ENCODE measurements at regions not wholly inside any gene's neighbourhood (a gene's known extent, or its start where the extent isn't known, plus 50 kb on each side); places are given as distances from the start of the nearest gene placed in this dataset.

- DNase-seq (ENCODE audit: low read depth in 2 of 3, low spot score in 2 of 3), result no peak
Measured at GRCh38 chr7:42858570-42858969, 53.3 kb downstream of the C7orf25 start.

- DNase-seq (ENCODE audit: low read depth in 2 of 3, low spot score in 2 of 3), result no peak
Measured at GRCh38 chr7:42856605-42856987, 55.3 kb downstream of the C7orf25 start.

- no peak for DNase-seq (ENCODE audit: low read depth in 2 of 3, low spot score in 2 of 3)
Measured at GRCh38 chr7:42854571-42855118, 57.2 kb downstream of the C7orf25 start.

GRCh38 chr7:42852531-42852930 lies 59.3 kb downstream of the C7orf25 start:
- no peak for DNase-seq (ENCODE audit: low read depth in 2 of 3, low spot score in 2 of 3)

GRCh38 chr7:42843205-42843800 lies 68.6 kb downstream of the C7orf25 start:
- no peak for DNase-seq (ENCODE audit: low read depth in 2 of 3, low spot score in 2 of 3)

GRCh38 chr7:42834676-42835075 lies 77.2 kb downstream of the C7orf25 start:
- no peak for DNase-seq (ENCODE audit: low read depth in 2 of 3, low spot score in 2 of 3)

- DNase-seq (ENCODE audit: low read depth in 2 of 3, low spot score in 2 of 3), result no peak
Measured at GRCh38 chr7:42833411-42833810, 78.5 kb downstream of the C7orf25 start.

GRCh38 chr7:42832667-42833066 lies 79.2 kb downstream of the C7orf25 start:
- no peak for DNase-seq (ENCODE audit: low read depth in 2 of 3, low spot score in 2 of 3)

- DNase-seq (ENCODE audit: low read depth in 2 of 3, low spot score in 2 of 3), result no peak
Measured at GRCh38 chr7:42831718-42832522, 80.0 kb downstream of the C7orf25 start.

GRCh38 chr7:42831006-42831717 lies 80.7 kb downstream of the C7orf25 start:
- no peak for DNase-seq (ENCODE audit: low read depth in 2 of 3, low spot score in 2 of 3)

GRCh38 chr7:42812779-42813178 lies 99.1 kb downstream of the C7orf25 start:
- DNase-seq (ENCODE audit: low read depth in 2 of 3, low spot score in 2 of 3), result no peak

- no peak for DNase-seq (ENCODE audit: low read depth in 2 of 3, low spot score in 2 of 3)
Measured at GRCh38 chr7:42805601-42806000, 106.3 kb downstream of the C7orf25 start.

GRCh38 chr7:42794673-42795072 lies 117.2 kb downstream of the C7orf25 start:
- no peak for DNase-seq (ENCODE audit: low read depth in 2 of 3, low spot score in 2 of 3)

GRCh38 chr7:42792841-42793240 lies 119.0 kb downstream of the C7orf25 start:
- DNase-seq (ENCODE audit: low read depth in 2 of 3, low spot score in 2 of 3), result no peak

GRCh38 chr7:42790196-42790595 lies 121.7 kb downstream of the C7orf25 start:
- DNase-seq (ENCODE audit: low read depth in 2 of 3, low spot score in 2 of 3), result no peak

GRCh38 chr7:42774436-42774835 lies 137.4 kb downstream of the C7orf25 start:
- DNase-seq (ENCODE audit: low read depth in 2 of 3, low spot score in 2 of 3), result no peak

GRCh38 chr7:42770114-42770513 lies 141.8 kb downstream of the C7orf25 start:
- no peak for DNase-seq (ENCODE audit: low read depth in 2 of 3, low spot score in 2 of 3)

- no peak for DNase-seq (ENCODE audit: low read depth in 2 of 3, low spot score in 2 of 3)
Measured at GRCh38 chr7:42768045-42768444, 143.8 kb downstream of the C7orf25 start.

GRCh38 chr7:42766782-42767423 lies 145.0 kb downstream of the C7orf25 start:
- no peak for DNase-seq (ENCODE audit: low read depth in 2 of 3, low spot score in 2 of 3)

- DNase-seq (ENCODE audit: low read depth in 2 of 3, low spot score in 2 of 3), result no peak
Measured at GRCh38 chr7:42765931-42766330, 145.9 kb downstream of the C7orf25 start.

- no peak for DNase-seq (ENCODE audit: low read depth in 2 of 3, low spot score in 2 of 3)
Measured at GRCh38 chr7:42763137-42763551, 148.7 kb downstream of the C7orf25 start.

Measured in activated CD8-positive, alpha-beta memory T cell treated with anti-CD3 and anti-CD28 coated beads for 48 hours (primary cell).